Muscle of back (tissue), 3 donors: ENCODE measurements at regions not wholly inside any gene's neighbourhood (a gene's known extent, or its start where the extent isn't known, plus 50 kb on each side); places are given as distances from the start of the nearest gene placed in this dataset.
"Not testable (repeated sequence)": the region's sequence is repeated elsewhere in the genome, so short reads cannot be mapped to it uniquely, and the experiment has no call there.

Experiments
- DNase-seq, 3 donors: peaks; one replicate each; pipeline versions ENCODE4 v3.0.0 to v3.0.0-alpha.2; 2013

- DNase-seq = peak in 2 of 3 donors; percentile 56 to 74
Observed at GRCh38 chr3:65037861-65038260, 350.1 kb upstream of the ADAMTS9 start.

GRCh38 chr3:65035246-65035645 is 347.4 kb upstream of the ADAMTS9 start:
- peak in 1 of 3 donors; percentile 24 for DNase-seq

- no peak for DNase-seq
Observed at GRCh38 chr3:65033576-65033975, 345.8 kb upstream of the ADAMTS9 start.

- peak in 1 of 3 donors; percentile 82 for DNase-seq
Observed at GRCh38 chr3:65030847-65031463, 343.2 kb upstream of the ADAMTS9 start.

- DNase-seq = no peak
Observed at GRCh38 chr3:65030014-65030627, 342.3 kb upstream of the ADAMTS9 start.

- no peak for DNase-seq
Observed at GRCh38 chr3:65029130-65029529, 341.3 kb upstream of the ADAMTS9 start.

- no peak for DNase-seq
Observed at GRCh38 chr3:65028024-65028423, 340.2 kb upstream of the ADAMTS9 start.

- no peak for DNase-seq
Observed at GRCh38 chr3:65027335-65027734, 339.5 kb upstream of the ADAMTS9 start.

GRCh38 chr3:65026151-65026550 is 338.4 kb upstream of the ADAMTS9 start:
- DNase-seq = no peak

GRCh38 chr3:65024148-65024547 is 336.3 kb upstream of the ADAMTS9 start:
- DNase-seq = no peak

GRCh38 chr3:65020281-65021160 is 332.7 kb upstream of the ADAMTS9 start:
- peak in 2 of 3 donors; percentile 53 to 85 for DNase-seq

- no peak for DNase-seq
Observed at GRCh38 chr3:65019443-65020055, 331.7 kb upstream of the ADAMTS9 start.

GRCh38 chr3:65018801-65019200 is 331.0 kb upstream of the ADAMTS9 start:
- no peak for DNase-seq

- no peak for DNase-seq
Observed at GRCh38 chr3:65017359-65017758, 329.6 kb upstream of the ADAMTS9 start.

GRCh38 chr3:65015711-65016110 is 327.9 kb upstream of the ADAMTS9 start:
- peak in 2 of 3 donors; percentile 45 to 68 for DNase-seq

GRCh38 chr3:65013053-65013452 is 325.3 kb upstream of the ADAMTS9 start:
- no peak for DNase-seq

- DNase-seq = peak in 1 of 3 donors; percentile 79
Observed at GRCh38 chr3:65006300-65006739, 318.5 kb upstream of the ADAMTS9 start.

- DNase-seq = peak in 1 of 3 donors; percentile 43
Observed at GRCh38 chr3:65005486-65005885, 317.7 kb upstream of the ADAMTS9 start.

- DNase-seq = no peak
Observed at GRCh38 chr3:65004795-65005295, 317.0 kb upstream of the ADAMTS9 start.

- DNase-seq = no peak
Observed at GRCh38 chr3:65004306-65004705, 316.5 kb upstream of the ADAMTS9 start.

- DNase-seq = not testable (repeated sequence)
Observed at GRCh38 chr3:65001119-65001518, 313.3 kb upstream of the ADAMTS9 start.

GRCh38 chr3:64998317-64998716 is 310.5 kb upstream of the ADAMTS9 start:
- no peak for DNase-seq
